ENCODE measurements at regions not wholly inside any gene's neighbourhood (a gene's known extent, or its start where the extent isn't known, plus 50 kb on each side); places are given as distances from the start of the nearest gene placed in this dataset.

DNA sequence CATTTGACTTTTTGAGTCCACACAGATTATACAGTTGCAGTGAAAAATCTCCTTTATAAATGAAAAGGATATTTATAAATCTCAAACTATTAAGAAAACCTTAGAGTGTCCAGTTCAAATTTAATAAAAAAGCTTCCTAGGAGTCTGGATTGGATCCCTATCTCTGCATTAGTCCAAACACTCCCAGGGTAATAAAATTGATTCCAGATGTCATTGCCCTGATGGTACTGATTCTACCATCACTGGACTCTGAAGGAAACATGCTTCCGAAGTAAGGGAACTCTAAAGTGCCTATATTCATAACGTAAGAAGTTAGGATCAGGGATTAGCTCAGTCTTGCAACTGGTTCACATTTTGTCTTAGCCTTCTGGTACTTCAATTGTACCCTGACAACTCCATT lies 1325.1 kb upstream of the MAP3K7 start:
- no peaks in the 10 kb centered on the region for H3K36me3 Mint-ChIP-seq (ENCODE audit: insufficient read depth in 1 of 3, low read depth in 3 of 3)
- Histone ChIP-seq H2AFZ (ENCODE audit: low read length) (no peak overlapping the region), H3K14ac (ENCODE audit: insufficient read depth, low read length) (no peak overlapping the region), H2BK15ac (ENCODE audit: low read depth, low read length) (no peak overlapping the region), H4K20me1 (ENCODE audit: control insufficient read depth, insufficient read depth, insufficient read length) (no peaks in the 10 kb centered on the region), H2BK12ac (ENCODE audit: insufficient read length, low read depth, low read length) (no peak overlapping the region), H2BK5ac (ENCODE audit: insufficient read length, low read length) (no peak overlapping the region), H3K27ac (ENCODE audit: insufficient read length, low read depth, low read length) (no peak overlapping the region), H3K23me2 (ENCODE audit: insufficient read length, low read depth, low read length, poor library complexity, severe bottlenecking) (no peaks in the 10 kb centered on the region), H3K56ac (ENCODE audit: insufficient read length, low read depth, low read length) (no peak overlapping the region), H3K4ac (ENCODE audit: low read depth, low read length) (no peak overlapping the region), H3K79me2 (ENCODE audit: insufficient read depth, low read length) (no peaks in the 10 kb centered on the region), H3K27me3 (ENCODE audit: insufficient read depth, low read length) (no peaks in the 10 kb centered on the region), H3K9me3 (ENCODE audit: control insufficient read depth, low read depth, low read length) (no peaks in the 10 kb centered on the region), H3K9ac (ENCODE audit: extremely low read depth, insufficient read length, low read length) (no peak overlapping the region), H3K4me1 (ENCODE audit: insufficient read depth, low read length) (no peaks in the 10 kb centered on the region), H4K91ac (ENCODE audit: insufficient read length, low read depth, low read length) (no peak overlapping the region), H2BK120ac (ENCODE audit: low read depth, low read length, poor library complexity, severe bottlenecking) (no peak overlapping the region), H3K79me1 (ENCODE audit: insufficient read depth, low read depth, low read length, poor library complexity, severe bottlenecking) (no peaks in the 10 kb centered on the region), H3K18ac (ENCODE audit: insufficient read length, low read depth, low read length) (no peak overlapping the region), H4K8ac (replicated peaks; ENCODE audit: insufficient read length, low read depth, low read length) (no peak overlapping the region), H3K23ac (ENCODE audit: insufficient read length, low read depth, low read length) (no peak overlapping the region), H2BK20ac (ENCODE audit: low read depth, low read length, poor library complexity, severe bottlenecking) (no peak overlapping the region), H3T11ph (ENCODE audit: low read length) (no peak overlapping the region), H4K5ac (ENCODE audit: insufficient read length, low read depth, low read length) (no peak overlapping the region), H3K4me2 (ENCODE audit: insufficient read depth, insufficient read length, low read length) (no peak overlapping the region), H2AK5ac (ENCODE audit: insufficient read length, low read length) (no peak overlapping the region)
- no peaks in the 10 kb centered on the region for H3K27me3 Mint-ChIP-seq (ENCODE audit: low read depth)
- no peak for DNase-seq
- peaks cover 0 to 3% of the 10 kb centered on the region in 2 experiments; a peak in 2 of 4 replicates for H3K4me1 Mint-ChIP-seq
- H3K9me3 Mint-ChIP-seq = peaks cover 0 to 3% of the 10 kb centered on the region in 2 experiments; a peak in 2 of 5 replicates
- TF ChIP-seq, protein P1, sequence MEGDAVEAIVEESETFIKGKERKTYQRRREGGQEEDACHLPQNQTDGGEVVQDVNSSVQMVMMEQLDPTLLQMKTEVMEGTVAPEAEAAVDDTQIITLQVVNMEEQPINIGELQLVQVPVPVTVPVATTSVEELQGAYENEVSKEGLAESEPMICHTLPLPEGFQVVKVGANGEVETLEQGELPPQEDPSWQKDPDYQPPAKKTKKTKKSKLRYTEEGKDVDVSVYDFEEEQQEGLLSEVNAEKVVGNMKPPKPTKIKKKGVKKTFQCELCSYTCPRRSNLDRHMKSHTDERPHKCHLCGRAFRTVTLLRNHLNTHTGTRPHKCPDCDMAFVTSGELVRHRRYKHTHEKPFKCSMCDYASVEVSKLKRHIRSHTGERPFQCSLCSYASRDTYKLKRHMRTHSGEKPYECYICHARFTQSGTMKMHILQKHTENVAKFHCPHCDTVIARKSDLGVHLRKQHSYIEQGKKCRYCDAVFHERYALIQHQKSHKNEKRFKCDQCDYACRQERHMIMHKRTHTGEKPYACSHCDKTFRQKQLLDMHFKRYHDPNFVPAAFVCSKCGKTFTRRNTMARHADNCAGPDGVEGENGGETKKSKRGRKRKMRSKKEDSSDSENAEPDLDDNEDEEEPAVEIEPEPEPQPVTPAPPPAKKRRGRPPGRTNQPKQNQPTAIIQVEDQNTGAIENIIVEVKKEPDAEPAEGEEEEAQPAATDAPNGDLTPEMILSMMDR (conservative IDR thresholded peaks at IDR 0.05) = no peak
- H3K27ac Mint-ChIP-seq = no peak overlapping the region; a peak in 1 of 7 replicates
- WGBS (ENCODE audit: extremely low coverage, insufficient read length, low lambda C conversion rate) = no CpG with 5 or more reads among the region's 2 CpGs
- no peak overlapping the region for H3K4me3 Mint-ChIP-seq

All from H9 (cell line).